Neural cell (in vitro differentiated cells): ENCODE measurements at regions not wholly inside any gene's neighbourhood (a gene's known extent, or its start where the extent isn't known, plus 50 kb on each side); places are given as distances from the start of the nearest gene placed in this dataset.

Experiments
- H2AFZ ChIP-seq: fragments of 200-600, 300-800 bp; sonication (generic), shearing (Covaris generic); 2 replicates; pipeline ENCODE4 v1.6.0; 2014; ENCODE audit warnings: low read depth, mild to moderate bottlenecking, antibody characterized with exemption, low read length, moderate library complexity
- H3F3A ChIP-seq: fragments of 200-600 bp; shearing (Covaris generic); 2 replicates; pipeline ENCODE4 v1.6.1; 2016; ENCODE audit warnings: mild to moderate bottlenecking, moderate library complexity, mixed read lengths, antibody characterized with exemption, low read length; ENCODE audit not compliant: insufficient read depth, poor library complexity, severe bottlenecking
- H3K27ac ChIP-seq: fragments of 200-600, 300-800 bp; sonication (generic), shearing (Covaris generic); 2 replicates; pipeline ENCODE4 v1.5.1; 2014; ENCODE audit warnings: mild to moderate bottlenecking, low read length, moderate library complexity
- H3K27me3 ChIP-seq: fragments of 300-800, 200-600 bp; sonication (generic), shearing (Covaris generic); 2 replicates; pipeline ENCODE4 v1.6.0; 2014; ENCODE audit warnings: mild to moderate bottlenecking, low read depth, low read length, moderate library complexity; ENCODE audit not compliant: insufficient read depth
- H3K36me3 ChIP-seq: fragments of 300-800, 200-600 bp; sonication (generic), shearing (Covaris generic); 2 replicates; pipeline ENCODE4 v1.5.1; 2014; ENCODE audit warnings: mild to moderate bottlenecking, antibody characterized with exemption, low read length, moderate library complexity; ENCODE audit not compliant: insufficient read depth
- H3K4me2 ChIP-seq: fragments of 300-800, 200-600 bp; sonication (generic), shearing (Covaris generic); 2 replicates; pipeline ENCODE4 v1.6.0; 2014; ENCODE audit warnings: mild to moderate bottlenecking, low read length
- H3K4me3 ChIP-seq: fragments of 300-800, 200-600 bp; sonication (generic), shearing (Covaris generic); 2 replicates; pipeline ENCODE4 v1.5.1; 2014; ENCODE audit warnings: mild to moderate bottlenecking, low read length, moderate library complexity
- H3K79me2 ChIP-seq: fragments of 200-600 bp; shearing (Covaris generic); replicated peaks from 2 replicates; pipeline ENCODE4 v1.6.0; 2014; ENCODE audit warnings: mild to moderate bottlenecking, low read length, moderate library complexity; ENCODE audit not compliant: insufficient read depth
- H3K9ac ChIP-seq: fragments of 300-800, 200-600 bp; sonication (generic), shearing (Covaris generic); 2 replicates; pipeline ENCODE4 v1.6.1; 2016; ENCODE audit warnings: mild to moderate bottlenecking, low read length, mixed read lengths
- H3K9me2 ChIP-seq: fragments of 200-600 bp; shearing (Covaris generic); 2 replicates; pipeline ENCODE4 v1.6.1; 2016; ENCODE audit warnings: mild to moderate bottlenecking, low read length, mixed read lengths; ENCODE audit not compliant: insufficient read depth
- H3K9me3 ChIP-seq: fragments of 200-600, 300-800 bp; sonication (generic), shearing (Covaris generic); 2 replicates; pipeline ENCODE4 v1.6.1; 2016; ENCODE audit warnings: mild to moderate bottlenecking, mixed run types, low read length, moderate library complexity, mixed read lengths
- H4K20me1 ChIP-seq: fragments of 200-600 bp; shearing (Covaris generic); 2 replicates; pipeline ENCODE4 v1.6.1; 2016; ENCODE audit warnings: mild to moderate bottlenecking, mixed run types; ENCODE audit not compliant: insufficient read depth
- EP300 ChIP-seq: fragments of 450-650 bp; conservative IDR thresholded peaks from 2 replicates; pipeline ENCODE4 v1.6.1; 2014; ENCODE audit warnings: antibody characterized with exemption, mild to moderate bottlenecking, moderate library complexity; ENCODE audit not compliant: poor library complexity, severe bottlenecking
- EZH2 ChIP-seq: fragments of 200-600, 300-800 bp; shearing (Covaris generic), sonication (generic); IDR thresholded peaks from 2 replicates; pipeline ENCODE4 v1.6.1; 2014; ENCODE audit warnings: antibody characterized with exemption, low read length, borderline replicate concordance, mild to moderate bottlenecking; ENCODE audit not compliant: insufficient read depth, poor library complexity, severe bottlenecking
- MXI1 ChIP-seq: fragments of 450-650 bp; conservative IDR thresholded peaks from 2 replicates; pipeline ENCODE4 v1.6.1; 2014; ENCODE audit warnings: antibody characterized with exemption, mild to moderate bottlenecking; ENCODE audit not compliant: poor library complexity, severe bottlenecking
- POLR2AphosphoS5 ChIP-seq: IDR thresholded peaks from 2 replicates; pipeline ENCODE4 v1.6.1; 2012
- RAD21 ChIP-seq: fragments of 450-650 bp; conservative IDR thresholded peaks from 2 replicates; pipeline ENCODE4 v1.6.1; 2014; ENCODE audit warnings: antibody characterized with exemption, mild to moderate bottlenecking, moderate library complexity
- SMC3 ChIP-seq: fragments of 450-650 bp; conservative IDR thresholded peaks from 2 replicates; pipeline ENCODE4 v1.6.1; 2014; ENCODE audit warnings: antibody characterized with exemption, mild to moderate bottlenecking, moderate library complexity; ENCODE audit not compliant: poor library complexity
- TAF1 ChIP-seq: IDR thresholded peaks from 2 replicates; pipeline ENCODE4 v1.6.1; 2012; ENCODE audit warnings: low read depth
- TF ChIP-seq, protein P1 (sequence below): IDR thresholded peaks from 2 replicates; pipeline ENCODE4 v1.6.1; 2012; ENCODE audit warnings: borderline replicate concordance
- TF ChIP-seq, protein P2 (sequence below): fragments of 450-650 bp; IDR thresholded peaks from 2 replicates; pipeline ENCODE4 v1.5.1; 2014; ENCODE audit warnings: antibody characterized with exemption, mild to moderate bottlenecking, moderate library complexity; ENCODE audit not compliant: poor library complexity, severe bottlenecking

DNA sequence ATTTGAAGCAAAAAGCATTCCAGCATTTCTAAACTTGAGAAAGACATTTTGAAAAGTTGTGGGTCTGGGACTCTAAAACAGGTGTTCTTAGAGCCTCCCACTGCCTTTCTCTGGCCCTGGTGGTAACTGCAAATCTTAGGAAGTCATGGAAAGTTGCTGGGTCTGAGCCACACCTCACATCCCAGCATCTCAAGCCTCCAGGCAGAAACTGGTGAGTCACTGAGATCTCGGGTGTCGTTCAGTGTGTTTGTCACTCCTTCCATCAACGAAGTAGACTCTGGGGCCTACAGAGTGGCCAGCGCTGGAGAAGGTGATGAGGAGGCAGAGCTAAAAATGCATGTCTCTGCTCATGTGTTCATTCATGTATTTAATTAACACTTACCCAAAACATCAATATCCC lies 59.6 kb upstream of the C5orf58 start:
- H3K36me3 ChIP-seq, result no peaks in the 10 kb centered on the region
- no peaks in the 10 kb centered on the region for H3K27me3 ChIP-seq
- H3K9me2 ChIP-seq, result no peaks in the 10 kb centered on the region
- no peaks in the 10 kb centered on the region for H3K79me2 ChIP-seq
- no peak overlapping the region for H3K27ac ChIP-seq
- TF ChIP-seq MXI1, result no peak
- TF ChIP-seq EP300, result no peak
- TF ChIP-seq, protein P1, sequence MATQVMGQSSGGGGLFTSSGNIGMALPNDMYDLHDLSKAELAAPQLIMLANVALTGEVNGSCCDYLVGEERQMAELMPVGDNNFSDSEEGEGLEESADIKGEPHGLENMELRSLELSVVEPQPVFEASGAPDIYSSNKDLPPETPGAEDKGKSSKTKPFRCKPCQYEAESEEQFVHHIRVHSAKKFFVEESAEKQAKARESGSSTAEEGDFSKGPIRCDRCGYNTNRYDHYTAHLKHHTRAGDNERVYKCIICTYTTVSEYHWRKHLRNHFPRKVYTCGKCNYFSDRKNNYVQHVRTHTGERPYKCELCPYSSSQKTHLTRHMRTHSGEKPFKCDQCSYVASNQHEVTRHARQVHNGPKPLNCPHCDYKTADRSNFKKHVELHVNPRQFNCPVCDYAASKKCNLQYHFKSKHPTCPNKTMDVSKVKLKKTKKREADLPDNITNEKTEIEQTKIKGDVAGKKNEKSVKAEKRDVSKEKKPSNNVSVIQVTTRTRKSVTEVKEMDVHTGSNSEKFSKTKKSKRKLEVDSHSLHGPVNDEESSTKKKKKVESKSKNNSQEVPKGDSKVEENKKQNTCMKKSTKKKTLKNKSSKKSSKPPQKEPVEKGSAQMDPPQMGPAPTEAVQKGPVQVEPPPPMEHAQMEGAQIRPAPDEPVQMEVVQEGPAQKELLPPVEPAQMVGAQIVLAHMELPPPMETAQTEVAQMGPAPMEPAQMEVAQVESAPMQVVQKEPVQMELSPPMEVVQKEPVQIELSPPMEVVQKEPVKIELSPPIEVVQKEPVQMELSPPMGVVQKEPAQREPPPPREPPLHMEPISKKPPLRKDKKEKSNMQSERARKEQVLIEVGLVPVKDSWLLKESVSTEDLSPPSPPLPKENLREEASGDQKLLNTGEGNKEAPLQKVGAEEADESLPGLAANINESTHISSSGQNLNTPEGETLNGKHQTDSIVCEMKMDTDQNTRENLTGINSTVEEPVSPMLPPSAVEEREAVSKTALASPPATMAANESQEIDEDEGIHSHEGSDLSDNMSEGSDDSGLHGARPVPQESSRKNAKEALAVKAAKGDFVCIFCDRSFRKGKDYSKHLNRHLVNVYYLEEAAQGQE, result no peak
- no peak for TF ChIP-seq SMC3
- no peak for TF ChIP-seq TAF1
- no peak for TF ChIP-seq EZH2
- TF ChIP-seq POLR2AphosphoS5, result no peak
- TF ChIP-seq RAD21, result no peak
- TF ChIP-seq, protein P2, sequence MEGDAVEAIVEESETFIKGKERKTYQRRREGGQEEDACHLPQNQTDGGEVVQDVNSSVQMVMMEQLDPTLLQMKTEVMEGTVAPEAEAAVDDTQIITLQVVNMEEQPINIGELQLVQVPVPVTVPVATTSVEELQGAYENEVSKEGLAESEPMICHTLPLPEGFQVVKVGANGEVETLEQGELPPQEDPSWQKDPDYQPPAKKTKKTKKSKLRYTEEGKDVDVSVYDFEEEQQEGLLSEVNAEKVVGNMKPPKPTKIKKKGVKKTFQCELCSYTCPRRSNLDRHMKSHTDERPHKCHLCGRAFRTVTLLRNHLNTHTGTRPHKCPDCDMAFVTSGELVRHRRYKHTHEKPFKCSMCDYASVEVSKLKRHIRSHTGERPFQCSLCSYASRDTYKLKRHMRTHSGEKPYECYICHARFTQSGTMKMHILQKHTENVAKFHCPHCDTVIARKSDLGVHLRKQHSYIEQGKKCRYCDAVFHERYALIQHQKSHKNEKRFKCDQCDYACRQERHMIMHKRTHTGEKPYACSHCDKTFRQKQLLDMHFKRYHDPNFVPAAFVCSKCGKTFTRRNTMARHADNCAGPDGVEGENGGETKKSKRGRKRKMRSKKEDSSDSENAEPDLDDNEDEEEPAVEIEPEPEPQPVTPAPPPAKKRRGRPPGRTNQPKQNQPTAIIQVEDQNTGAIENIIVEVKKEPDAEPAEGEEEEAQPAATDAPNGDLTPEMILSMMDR, result no peak
- H2AFZ ChIP-seq, result no peak overlapping the region
- H4K20me1 ChIP-seq, result no peaks in the 10 kb centered on the region
- no peak overlapping the region for H3K9ac ChIP-seq
- no peak overlapping the region for H3K4me3 ChIP-seq
- H3K9me3 ChIP-seq, result no peaks in the 10 kb centered on the region
- H3K4me2 ChIP-seq, result no peak overlapping the region
- H3F3A ChIP-seq, result no peaks in the 10 kb centered on the region

DNA sequence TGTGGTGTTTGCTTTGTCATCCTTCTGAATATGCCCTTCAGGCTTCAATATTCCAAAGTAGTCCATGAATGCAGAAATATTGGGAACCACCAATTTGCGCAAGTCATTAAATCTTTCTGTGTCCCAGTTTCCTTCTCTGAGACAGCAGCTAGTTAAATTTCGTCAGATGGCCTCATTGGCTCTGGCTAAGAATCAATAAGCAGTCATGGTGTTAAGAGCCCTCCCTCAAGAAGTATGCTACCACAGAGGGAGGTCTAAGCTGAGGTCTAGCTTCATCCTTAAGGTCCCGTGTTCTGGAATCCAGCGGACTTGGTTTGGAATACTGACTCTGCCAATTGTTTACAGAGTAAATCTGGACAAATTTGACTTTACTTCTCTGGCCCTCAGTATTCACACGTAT lies 59.1 kb upstream of the C5orf58 start:
- Histone ChIP-seq H3K79me2 (no peaks in the 10 kb centered on the region), H3K27ac (no peak overlapping the region), H3K9ac (no peak overlapping the region), H3K4me2 (no peak overlapping the region), H3K36me3 (no peaks in the 10 kb centered on the region), H3K9me3 (no peaks in the 10 kb centered on the region), H3K27me3 (no peaks in the 10 kb centered on the region), H3K4me3 (no peak overlapping the region), H3F3A (no peaks in the 10 kb centered on the region), H4K20me1 (no peaks in the 10 kb centered on the region), H3K9me2 (no peaks in the 10 kb centered on the region), H2AFZ (no peak overlapping the region)
- TF ChIP-seq EZH2, result no peak
- TF ChIP-seq MXI1, result no peak
- TF ChIP-seq, protein P1, result no peak
- no peak for TF ChIP-seq TAF1
- TF ChIP-seq EP300, result no peak
- TF ChIP-seq, protein P2, result no peak
- no peak for TF ChIP-seq SMC3
- TF ChIP-seq RAD21, result no peak
- no peak for TF ChIP-seq POLR2AphosphoS5
